OCI-LY7 (cell line): ENCODE measurements at regions not wholly inside any gene's neighbourhood (a gene's known extent, or its start where the extent isn't known, plus 50 kb on each side); places are given as distances from the start of the nearest gene placed in this dataset.

ENCODE experiments used
- BruUV-seq: library from RNA; stranded (reverse); fragments of 400-500 nt; replicated peaks from 2 replicates; lab custom pipeline; 2021; lab: Mats Ljungman, UMichigan
- CTCF ChIA-PET: fragments of 300-600 bp; sonication (Branson Sonifier 250); formaldehyde crosslinking; loops from one replicate; lab custom pipeline; 2022; ENCODE audit warnings: antibody characterized with exemption; ENCODE audit not compliant: unreplicated experiment; lab: Charles Lee
- POLR2A ChIA-PET: fragments of 300-600 bp; sonication (Branson Sonifier 250); formaldehyde crosslinking; loops from one replicate; lab custom pipeline; 2022; ENCODE audit warnings: antibody characterized with exemption; lab: Charles Lee
- DNase-seq: peaks from one replicate; pipeline ENCODE4 v3.0.0-alpha.2; 2015; ENCODE audit warnings: low spot score
- H2AFZ ChIP-seq: fragments of 200-600 bp; sonication (generic), shearing (Covaris generic); 2 replicates; pipeline ENCODE4 v1.6.1; 2014; ENCODE audit warnings: mild to moderate bottlenecking, antibody characterized with exemption, low read length, moderate library complexity
- H3K27ac ChIP-seq: fragments of 200-600 bp; sonication (generic); 2 replicates; pipeline ENCODE4 v1.5.1; 2014; ENCODE audit warnings: mixed run types, low read depth, mild to moderate bottlenecking, moderate library complexity, low read length, inconsistent platforms; ENCODE audit not compliant: poor library complexity, severe bottlenecking
- H3K36me3 ChIP-seq: fragments of 200-600 bp; sonication (generic); 2 replicates; pipeline ENCODE4 v1.6.1; 2014; ENCODE audit warnings: mild to moderate bottlenecking, antibody characterized with exemption, low read length, moderate library complexity, mixed read lengths; ENCODE audit not compliant: insufficient read depth
- H3K4me1 ChIP-seq: fragments of 200-600 bp; sonication (generic); 2 replicates; pipeline ENCODE4 v1.5.1; 2014; ENCODE audit warnings: mild to moderate bottlenecking, low read length; ENCODE audit not compliant: insufficient read depth, poor library complexity, severe bottlenecking
- H3K4me2 ChIP-seq: fragments of 200-600 bp; sonication (generic); 2 replicates; pipeline ENCODE4 v1.6.1; 2014; ENCODE audit warnings: mild to moderate bottlenecking, low read length
- H3K4me3 ChIP-seq: fragments of 200-600 bp; sonication (generic); 2 replicates; pipeline ENCODE4 v1.5.1; 2014; ENCODE audit warnings: mild to moderate bottlenecking, low read depth, low read length; ENCODE audit not compliant: poor library complexity, severe bottlenecking
- H3K79me2 ChIP-seq: fragments of 200-600 bp; sonication (generic); 2 replicates; pipeline ENCODE4 v1.6.1; 2016; ENCODE audit warnings: low read depth, mild to moderate bottlenecking, low read length, moderate library complexity, mixed read lengths; ENCODE audit not compliant: insufficient read depth
- H3K9me2 ChIP-seq: fragments of 200-600 bp; sonication (generic); 2 replicates; pipeline ENCODE4 v1.6.1; 2016; ENCODE audit warnings: mild to moderate bottlenecking, low read length, mixed read lengths; ENCODE audit not compliant: insufficient read depth
- H3K9me3 ChIP-seq: fragments of 200-600 bp; sonication (generic); 2 replicates; pipeline ENCODE4 v1.6.1; 2014; ENCODE audit warnings: mild to moderate bottlenecking, mixed run types, low read length, mixed read lengths
- H4K20me1 ChIP-seq: fragments of 200-600 bp; sonication (generic); 2 replicates; pipeline ENCODE4 v1.6.1; 2014; ENCODE audit warnings: mild to moderate bottlenecking, antibody characterized with exemption, low read length, moderate library complexity, mixed read lengths; ENCODE audit not compliant: insufficient read depth
- CTCF ChIP-seq: fragments of 200-600 bp; sonication (generic); conservative IDR thresholded peaks from 2 replicates; pipeline ENCODE4 v1.5.1; 2014; ENCODE audit warnings: mild to moderate bottlenecking, antibody characterized with exemption, low read length, moderate library complexity, mixed read lengths
- EZH2phosphoT487 ChIP-seq: fragments of 200-600 bp; sonication (generic); IDR thresholded peaks from 2 replicates; pipeline ENCODE4 v1.6.1; 2018; ENCODE audit warnings: low read depth, borderline replicate concordance, mild to moderate bottlenecking, mixed run types, antibody characterized with exemption, low read length, moderate library complexity, mixed read lengths
- intact Hi-C: fragments of 100-400 bp; cut with micrococcal nuclease; formaldehyde crosslinking; loops from one replicate; pipeline ENCODE4 v1.10.0; 2022; ENCODE audit not compliant: unreplicated experiment

- CTCF ChIA-PET = no interaction called here
- intact Hi-C loops = no loop called here
- H4K20me1 ChIP-seq = no peaks in the 10 kb centered on the region
- no peak overlapping the region for H3K4me3 ChIP-seq
- no peak for DNase-seq
- BruUV-seq = no TSS peak
- H3K4me1 ChIP-seq = no peaks in the 10 kb centered on the region
- H3K27ac ChIP-seq = no peak overlapping the region
- no peak for TF ChIP-seq EZH2phosphoT487
- H3K36me3 ChIP-seq = no peaks in the 10 kb centered on the region
- H3K9me3 ChIP-seq = no peaks in the 10 kb centered on the region
- H3K4me2 ChIP-seq = no peak overlapping the region
- no peaks in the 10 kb centered on the region for H3K79me2 ChIP-seq
- H2AFZ ChIP-seq = no peak overlapping the region
- POLR2A ChIA-PET = interaction anchor here (0.6 to 0.9 kb wide), 2 partner anchors 128 to 218 kb away, joined by 3 to 9 read pairs; no protein-coding TSS in a partner anchor
- H3K9me2 ChIP-seq = no peaks in the 10 kb centered on the region
Observed at GRCh38 chr16:54506214-54506580, 219.6 kb upstream of the IRX3 start.

- no peaks in the 10 kb centered on the region for H3K79me2 ChIP-seq
- no peak for DNase-seq
- no peaks in the 10 kb centered on the region for H3K9me2 ChIP-seq
- no peak overlapping the region for H3K4me3 ChIP-seq
- BruUV-seq = no TSS peak
- H3K36me3 ChIP-seq = no peaks in the 10 kb centered on the region
- H4K20me1 ChIP-seq = no peaks in the 10 kb centered on the region
- H3K27ac ChIP-seq = no peak overlapping the region
- no peaks in the 10 kb centered on the region for H3K4me1 ChIP-seq
- POLR2A ChIA-PET = interaction anchor here (0.6 to 0.9 kb wide), 2 partner anchors 129 to 219 kb away, joined by 3 to 9 read pairs; no protein-coding TSS in a partner anchor
- intact Hi-C loops = no loop called here
- H3K4me2 ChIP-seq = no peak overlapping the region
- H2AFZ ChIP-seq = no peak overlapping the region
- H3K9me3 ChIP-seq = no peaks in the 10 kb centered on the region
- CTCF ChIA-PET = no interaction called here
- TF ChIP-seq EZH2phosphoT487 (no peak), CTCF (no peak)
Observed at GRCh38 chr16:54505549-54506213, 219.1 kb upstream of the IRX3 start.

- no peak overlapping the region for H3K4me2 ChIP-seq
- intact Hi-C loops = no loop called here
- no peaks in the 10 kb centered on the region for H3K9me3 ChIP-seq
- ChIA-PET CTCF (no interaction called here), POLR2A (no interaction called here)
- no peaks in the 10 kb centered on the region for H3K9me2 ChIP-seq
- TF ChIP-seq EZH2phosphoT487 (no peak), CTCF (no peak)
- no peak overlapping the region for H2AFZ ChIP-seq
- H4K20me1 ChIP-seq = no peaks in the 10 kb centered on the region
- no peaks in the 10 kb centered on the region for H3K36me3 ChIP-seq
- no peak for DNase-seq
- H3K4me1 ChIP-seq = no peaks in the 10 kb centered on the region
- H3K27ac ChIP-seq = no peak overlapping the region
- H3K4me3 ChIP-seq = no peak overlapping the region
- H3K79me2 ChIP-seq = no peaks in the 10 kb centered on the region
- BruUV-seq = no TSS peak
Observed at GRCh38 chr16:54504372-54504771, 217.8 kb upstream of the IRX3 start.
